Thoracic aorta (tissue), 2 donors: ENCODE measurements at regions not wholly inside any gene's neighbourhood (a gene's known extent, or its start where the extent isn't known, plus 50 kb on each side); places are given as distances from the start of the nearest gene placed in this dataset.

Source experiments
- ATAC-seq: fragments of 150-250 bp; one replicate; pipeline ENCODE4 v1.8.0; 2017; ENCODE audit warnings: low read depth; ENCODE audit not compliant: insufficient number of reproducible peaks, low FRiP score
- DNase-seq: peaks from one replicate; pipeline ENCODE4 v3.0.0-alpha.2; 2020; ENCODE audit warnings: low spot score
- H3K27ac ChIP-seq, 2 donors: fragments of 200-600 bp; sonication (generic); 1 replicate in 1 of 2; 2 replicates in 1 of 2; pipeline ENCODE4 v1.5.1; 2016; ENCODE audit warnings: mild to moderate bottlenecking in 2 of 2, moderate library complexity in 2 of 2
- H3K27me3 ChIP-seq: fragments of 200-600 bp; sonication (generic); replicated peaks from 2 replicates; pipeline ENCODE4 v1.6.0; 2016; ENCODE audit warnings: mild to moderate bottlenecking; ENCODE audit not compliant: insufficient read depth
- H3K36me3 ChIP-seq: fragments of 200-600 bp; sonication (generic); one replicate; pipeline ENCODE4 v1.5.1; 2016
- H3K4me1 ChIP-seq, 2 donors: fragments of 200-600 bp; sonication (generic); 1 replicate in 1 of 2; 2 replicates in 1 of 2; pipeline versions ENCODE4 v1.5.1 to v1.6.0; 2016; ENCODE audit warnings: low read depth in 2 of 2, mild to moderate bottlenecking in 1 of 2; ENCODE audit not compliant: control insufficient read depth in 1 of 2
- H3K4me3 ChIP-seq: fragments of 200-600 bp; sonication (generic); 2 replicates; pipeline ENCODE4 v1.5.1; 2016; ENCODE audit warnings: mild to moderate bottlenecking
- H3K9me3 ChIP-seq: fragments of 200-600 bp; sonication (generic); 2 replicates; pipeline ENCODE4 v1.5.1; 2016
- CTCF ChIP-seq: fragments of 200-600 bp; sonication (generic); IDR thresholded peaks from one replicate; pipeline ENCODE4 v1.5.1; 2019; ENCODE audit warnings: antibody characterized with exemption

- ATAC-seq = peak; percentile 82
- peaks cover 7 to 9% of the 10 kb centered on the region in 2 donors for H3K4me1 ChIP-seq
- peak; percentile 46 for DNase-seq
- peak; percentile 72 for TF ChIP-seq CTCF
- H3K27ac ChIP-seq = peak overlapping the region; percentile 16 to 31
- H3K4me3 ChIP-seq = peak overlapping the region; percentile 62
- H3K9me3 ChIP-seq = no peaks in the 10 kb centered on the region
- no peaks in the 10 kb centered on the region for H3K36me3 ChIP-seq
- no peaks in the 10 kb centered on the region for H3K27me3 ChIP-seq
Observed at GRCh38 chr11:110376711-110377324, 52.9 kb upstream of the FDX1 start.

- DNase-seq = no peak
- Histone ChIP-seq H3K4me3 (no peak overlapping the region), H3K27me3 (no peaks in the 10 kb centered on the region), H3K27ac (peak overlapping the region in 1 of 2 donors; percentile 31), H3K4me1 (peaks cover 7 to 9% of the 10 kb centered on the region in 2 donors), H3K9me3 (no peaks in the 10 kb centered on the region), H3K36me3 (no peaks in the 10 kb centered on the region)
- TF ChIP-seq CTCF = no peak
- ATAC-seq = no peak
Observed at GRCh38 chr11:110377434-110377833, 52.3 kb upstream of the FDX1 start.

DNA sequence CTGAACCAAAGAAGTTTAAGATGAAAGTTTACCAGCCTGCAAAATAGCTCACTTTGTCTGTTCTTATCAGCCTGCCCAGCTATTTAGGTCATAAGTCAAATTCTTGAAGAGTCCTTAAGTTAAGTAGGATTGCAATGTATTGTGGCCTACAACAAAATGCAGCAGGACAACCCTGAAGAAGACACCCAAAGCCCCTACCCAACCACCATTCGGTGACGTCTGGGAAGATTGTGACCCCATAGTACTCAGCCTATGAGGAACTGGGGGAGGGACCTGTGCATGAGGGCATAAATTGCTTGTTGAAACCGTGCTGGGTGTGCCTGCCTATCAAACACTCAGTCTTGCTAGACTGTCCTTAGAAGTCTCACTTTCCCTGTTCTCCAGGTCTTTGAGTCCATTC lies 50.5 kb upstream of the FDX1 start:
- no peak overlapping the region for H3K4me3 ChIP-seq
- ATAC-seq (no peak), DNase-seq (no peak)
- no peak for TF ChIP-seq CTCF
- H3K9me3 ChIP-seq = no peaks in the 10 kb centered on the region
- H3K27me3 ChIP-seq = no peaks in the 10 kb centered on the region
- no peak overlapping the region for H3K27ac ChIP-seq
- H3K36me3 ChIP-seq = no peaks in the 10 kb centered on the region
- peaks cover 7 to 9% of the 10 kb centered on the region in 2 donors for H3K4me1 ChIP-seq

DNA sequence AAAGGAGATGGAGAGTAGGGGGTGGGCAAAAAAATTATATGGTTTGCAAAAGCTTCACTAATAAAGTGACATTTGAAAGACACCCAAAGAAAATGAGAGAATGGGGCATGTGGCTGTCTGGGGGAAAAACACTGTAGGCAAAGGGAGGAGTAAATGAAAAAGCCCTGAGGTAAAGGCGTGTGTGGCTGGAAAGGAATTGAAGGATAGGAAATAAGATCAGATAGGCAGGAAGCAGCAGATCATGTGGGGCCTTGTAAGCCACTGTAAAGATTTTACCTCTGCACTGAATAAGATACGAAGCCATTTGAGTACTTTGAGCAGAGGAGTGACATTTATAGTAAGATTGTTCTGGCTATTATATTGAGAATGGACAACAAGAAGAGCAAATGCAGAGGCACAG lies 49.8 kb upstream of the FDX1 start:
- Histone ChIP-seq H3K9me3 (no peaks in the 10 kb centered on the region), H3K27ac (no peak overlapping the region), H3K4me3 (no peak overlapping the region), H3K36me3 (no peaks in the 10 kb centered on the region), H3K27me3 (no peaks in the 10 kb centered on the region), H3K4me1 (peaks cover 7 to 9% of the 10 kb centered on the region in 2 donors)
- no peak for DNase-seq
- ATAC-seq = no peak
- no peak for TF ChIP-seq CTCF
